GM12878 (cell line): ENCODE measurements at regions not wholly inside any gene's neighbourhood (a gene's known extent, or its start where the extent isn't known, plus 50 kb on each side); places are given as distances from the start of the nearest gene placed in this dataset.

Source experiments
- ATAC-seq: fragments of 200-7000 bp; cut with Tn5 transposase; 3 replicates; pipeline ENCODE4 v1.9.1; 2020; ENCODE audit warnings: mild to moderate bottlenecking, moderate library complexity
- BruUV-seq: library from RNA; stranded (reverse); fragments of 400-500 nt; replicated peaks from 2 replicates; lab custom pipeline; 2021; lab: Mats Ljungman, UMichigan
- CTCF ChIA-PET: fragments of 300-600 bp; sonication (Branson Sonifier 250); formaldehyde crosslinking; extraction: SDS; loops from one replicate; lab custom pipeline; 2021; ENCODE audit warnings: inconsistent platforms; lab: Yijun Ruan, JAX
- POLR2A ChIA-PET: fragments of 350-600 bp; formaldehyde crosslinking; extraction: SDS; loops from one replicate; lab custom pipeline; 2021; ENCODE audit warnings: inconsistent platforms; lab: Charles Lee
- RAD21 ChIA-PET: fragments of 300-600 bp; sonication (Branson Sonifier 250); formaldehyde crosslinking; loops from one replicate; lab custom pipeline; 2023; ENCODE audit warnings: antibody characterized with exemption; ENCODE audit not compliant: unreplicated experiment; lab: Charles Lee
- SMC1A ChIA-PET: fragments of 300-600 bp; sonication (Branson Sonifier 250); formaldehyde crosslinking; loops from one replicate; lab custom pipeline; 2023; ENCODE audit not compliant: unreplicated experiment, uncharacterized antibody; lab: Charles Lee
- DNase-seq: peaks from one replicate; pipeline ENCODE4 v3.0.0-alpha.2; 2011; ENCODE audit warnings: low read depth, low spot score
- FAIRE-seq: peaks from 3 replicates; lab custom pipeline; 2011; peaks lifted over from hg19 to GRCh38; lab: Jason Lieb, UNC
- H2AFZ ChIP-seq: 2 replicates; pipeline ENCODE4 v1.6.0; 2011; ENCODE audit warnings: low read depth, low read length, control low read depth; ENCODE audit not compliant: control insufficient read depth
- H3K27ac ChIP-seq: 2 replicates; pipeline ENCODE4 v1.5.1; 2011; ENCODE audit warnings: control low read depth; ENCODE audit not compliant: control insufficient read depth, insufficient read depth
- H3K27me3 ChIP-seq, 2 experiments: replicated peaks in 1 of 2; 2 replicates each; pipeline versions ENCODE4 v1.6.0 to v1.6.1; 2011; ENCODE audit warnings: low read length in 1 of 2; ENCODE audit not compliant: control insufficient read depth in 2 of 2, insufficient read depth in 2 of 2
- H3K36me3 ChIP-seq, 2 experiments: 2 replicates each; pipeline ENCODE4 v1.5.1; 2011; ENCODE audit warnings: low read length in 1 of 2; ENCODE audit not compliant: control insufficient read depth in 2 of 2, insufficient read depth in 2 of 2
- H3K4me1 ChIP-seq: 2 replicates; pipeline ENCODE4 v1.6.1; 2011; ENCODE audit warnings: mild to moderate bottlenecking, low read length, moderate library complexity, mixed read lengths; ENCODE audit not compliant: control insufficient read depth, insufficient read depth
- H3K4me2 ChIP-seq: 2 replicates; pipeline ENCODE4 v1.6.0; 2011; ENCODE audit warnings: control low read depth; ENCODE audit not compliant: control insufficient read depth, insufficient read depth
- H3K4me3 ChIP-seq: fragments of 200-600 bp; sonication (generic); 2 replicates; pipeline ENCODE4 v1.5.1; 2016
- H3K79me2 ChIP-seq: 2 replicates; pipeline ENCODE4 v1.6.0; 2011; ENCODE audit warnings: low read length; ENCODE audit not compliant: control insufficient read depth, insufficient read depth
- H3K9ac ChIP-seq: 2 replicates; pipeline ENCODE4 v1.8.0; 2011; ENCODE audit warnings: low read length, control low read depth, mixed read lengths; ENCODE audit not compliant: control insufficient read depth, insufficient read depth
- H3K9me3 ChIP-seq: replicated peaks from 3 replicates; pipeline ENCODE4 v1.5.1; 2011; ENCODE audit warnings: mild to moderate bottlenecking, low read length; ENCODE audit not compliant: control insufficient read depth, insufficient read depth
- H4K20me1 ChIP-seq: 2 replicates; pipeline ENCODE4 v1.6.0; 2011; ENCODE audit not compliant: control insufficient read depth, insufficient read depth
- ATF2 ChIP-seq: IDR thresholded peaks from 2 replicates; pipeline ENCODE4 v1.6.1; 2012; ENCODE audit warnings: low read length, inconsistent platforms
- DPF2 ChIP-seq: fragments of 450-650 bp; IDR thresholded peaks from 2 replicates; pipeline ENCODE4 v1.6.1; 2017; ENCODE audit warnings: mild to moderate bottlenecking
- E4F1 ChIP-seq: fragments of 450-650 bp; IDR thresholded peaks from 2 replicates; pipeline ENCODE4 v1.6.1; 2018; ENCODE audit warnings: borderline replicate concordance, mild to moderate bottlenecking; ENCODE audit not compliant: partially characterized antibody
- ETV6 ChIP-seq, 2 experiments: fragments of 450-650 bp in 1 of 2; IDR thresholded peaks in 1 of 2; conservative IDR thresholded peaks in 1 of 2; 2 replicates each; pipeline ENCODE4 v1.6.1; 2014; ENCODE audit warnings: antibody characterized with exemption in 1 of 2, borderline replicate concordance in 1 of 2, low read depth in 1 of 2, mild to moderate bottlenecking in 1 of 2, moderate library complexity in 1 of 2
- EZH2 ChIP-seq: IDR thresholded peaks from 2 replicates; pipeline ENCODE4 v1.6.1; 2012; ENCODE audit warnings: low read depth, mild to moderate bottlenecking, control low read depth, inconsistent platforms, low read length, borderline replicate concordance; ENCODE audit not compliant: control insufficient read depth
- NFIC ChIP-seq: IDR thresholded peaks from 2 replicates; pipeline ENCODE4 v1.6.1; 2012; ENCODE audit warnings: low read depth, mild to moderate bottlenecking, inconsistent platforms, low read length, moderate library complexity
- RCOR1 ChIP-seq: conservative IDR thresholded peaks from 2 replicates; pipeline ENCODE4 v1.6.1; 2012; ENCODE audit warnings: low read depth, low read length, improper control_type of control experiment
- SIX5 ChIP-seq: IDR thresholded peaks from 2 replicates; pipeline ENCODE4 v1.6.1; 2011; ENCODE audit warnings: mild to moderate bottlenecking, low read depth, low read length, moderate library complexity; ENCODE audit not compliant: severe bottlenecking
- ZNF592 ChIP-seq: fragments of 450-650 bp; IDR thresholded peaks from 2 replicates; pipeline ENCODE4 v1.6.1; 2017; ENCODE audit warnings: mild to moderate bottlenecking, moderate library complexity
- WGBS: methylation state at CpG from one replicate; pipeline ENCODE4 v1.1.6; 2016; ENCODE audit warnings: low lambda C conversion rate; ENCODE audit not compliant: insufficient replicate concordance, insufficient coverage; ENCODE audit errors: missing lambda C conversion rate; 5-methylcytosine and 5-hydroxymethylcytosine counted together
- in situ Hi-C: fragments of 300-500 bp; cut with MboI; formaldehyde crosslinking; loops from 9 replicates; pipeline ENCODE4 v1.14.3; 2018; ENCODE audit warnings: mixed read lengths
- intact Hi-C: fragments of 100-400 bp; cut with micrococcal nuclease; formaldehyde crosslinking; loops from one replicate; pipeline ENCODE4 v1.14.2; 2022; ENCODE audit not compliant: unreplicated experiment
- TF ChIP-seq, protein P1 (sequence below): fragments of 150-350 bp; IDR thresholded peaks from 2 replicates; pipeline ENCODE4 v1.6.1; 2014; ENCODE audit warnings: mild to moderate bottlenecking, low read depth, low read length

DNA sequence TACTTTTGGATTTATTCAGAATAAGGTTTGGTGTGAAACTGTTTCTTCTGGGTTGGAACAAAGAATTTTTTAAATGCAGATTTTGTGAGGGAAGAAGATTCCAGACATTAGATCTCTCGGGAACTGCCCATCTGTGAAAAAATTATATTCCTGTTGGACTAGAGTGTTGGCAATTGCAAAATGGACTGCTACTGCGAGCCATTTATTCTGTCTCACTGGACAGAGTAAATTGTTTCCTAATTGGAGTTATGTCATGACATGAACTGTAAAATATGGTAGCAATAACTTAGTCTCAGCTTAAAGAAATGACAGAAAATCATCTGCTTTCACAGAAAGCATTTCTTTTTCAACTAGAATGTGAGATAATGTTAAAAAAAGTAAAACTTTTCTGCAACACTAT lies 86.0 kb upstream of the MYCBP2 start (continued):
- TF ChIP-seq ETV6 (conservative IDR thresholded peaks at IDR 0.05 in 1 of 2, IDR thresholded peaks at IDR 0.05 in 1 of 2; ENCODE audit: borderline replicate concordance in 1 of 2, low read depth in 1 of 2) (no peak), ATF2 (no peak), SIX5 (no peak), NFIC (no peak)
- TF ChIP-seq, protein P1, sequence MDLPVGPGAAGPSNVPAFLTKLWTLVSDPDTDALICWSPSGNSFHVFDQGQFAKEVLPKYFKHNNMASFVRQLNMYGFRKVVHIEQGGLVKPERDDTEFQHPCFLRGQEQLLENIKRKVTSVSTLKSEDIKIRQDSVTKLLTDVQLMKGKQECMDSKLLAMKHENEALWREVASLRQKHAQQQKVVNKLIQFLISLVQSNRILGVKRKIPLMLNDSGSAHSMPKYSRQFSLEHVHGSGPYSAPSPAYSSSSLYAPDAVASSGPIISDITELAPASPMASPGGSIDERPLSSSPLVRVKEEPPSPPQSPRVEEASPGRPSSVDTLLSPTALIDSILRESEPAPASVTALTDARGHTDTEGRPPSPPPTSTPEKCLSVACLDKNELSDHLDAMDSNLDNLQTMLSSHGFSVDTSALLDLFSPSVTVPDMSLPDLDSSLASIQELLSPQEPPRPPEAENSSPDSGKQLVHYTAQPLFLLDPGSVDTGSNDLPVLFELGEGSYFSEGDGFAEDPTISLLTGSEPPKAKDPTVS: no peak
- TF ChIP-seq, all 136 proteins: peak for 0

GRCh38 chr13:77412116-77412635 lies 85.3 kb upstream of the MYCBP2 start:
- in situ Hi-C loops (no loop called here), intact Hi-C loops (no loop called here)
- H3K36me3 ChIP-seq: no peaks in the 10 kb centered on the region
- ChIA-PET SMC1A (interaction anchor here (0.7 to 2.2 kb wide), 15 partner anchors 9 to 98 kb away, joined by 3 to 7 read pairs (median 4); no protein-coding TSS in a partner anchor), CTCF (interaction anchor here (0.9 to 2.2 kb wide), 4 partner anchors 10 to 74 kb away, joined by 3 to 8 read pairs (median 4); no protein-coding TSS in a partner anchor), RAD21 (no interaction called here), POLR2A (interaction anchor here (1.0 kb wide), 1 partner anchor 21 kb away, joined by 3 read pairs; no protein-coding TSS in a partner anchor)
- no peak overlapping the region for H3K4me2 ChIP-seq
- no peak overlapping the region for H3K27ac ChIP-seq
- no TSS peak for BruUV-seq
- DNase-seq (no peak), ATAC-seq (no peak), FAIRE-seq (no peak)
- H2AFZ ChIP-seq: no peak overlapping the region
- H3K9me3 ChIP-seq: no peaks in the 10 kb centered on the region
- WGBS: 64% methylated on average over 3 of the region's 3 CpGs
- no peak overlapping the region for H3K4me3 ChIP-seq
- H4K20me1 ChIP-seq: no peaks in the 10 kb centered on the region
- no peaks in the 10 kb centered on the region for H3K79me2 ChIP-seq
- H3K4me1 ChIP-seq: peaks cover 10% of the 10 kb centered on the region
- H3K9ac ChIP-seq: no peak overlapping the region
- no peaks in the 10 kb centered on the region for H3K27me3 ChIP-seq
- TF ChIP-seq EZH2 (no peak), ZNF592 (no peak), E4F1 (no peak), RCOR1 (no peak), DPF2 (no peak)
